GM23248 (cell line): ENCODE measurements at regions not wholly inside any gene's neighbourhood (a gene's known extent, or its start where the extent isn't known, plus 50 kb on each side); places are given as distances from the start of the nearest gene placed in this dataset.

ENCODE experiments used
- EZH2 ChIP-seq: fragments of 200-600 bp; sonication (generic); IDR thresholded peaks from 2 replicates; pipeline ENCODE4 v1.6.1; 2018; ENCODE audit warnings: antibody characterized with exemption, mild to moderate bottlenecking; ENCODE audit not compliant: insufficient read depth, poor library complexity, severe bottlenecking
- EZH2phosphoT487 ChIP-seq: fragments of 200-600 bp; sonication (generic); IDR thresholded peaks from 2 replicates; pipeline ENCODE4 v1.6.1; 2018; ENCODE audit warnings: antibody characterized with exemption, moderate library complexity, mild to moderate bottlenecking, low read depth; ENCODE audit not compliant: insufficient read depth

GRCh38 chr5:40360685-40361084, 319.0 kb upstream of the PTGER4 start:
- TF ChIP-seq EZH2 (no peak), EZH2phosphoT487 (no peak)
